SK-N-SH (cell line): ENCODE measurements at regions not wholly inside any gene's neighbourhood (a gene's known extent, or its start where the extent isn't known, plus 50 kb on each side); places are given as distances from the start of the nearest gene placed in this dataset.

Experiments used
- CTCF ChIA-PET: fragments of 300-600, 350-600 bp; formaldehyde crosslinking; extraction: SDS; loops from one replicate; lab custom pipeline; 2021; lab: Yijun Ruan, JAX
- POLR2A ChIA-PET: fragments of 350-600 bp; sonication (Branson Sonifier 250); formaldehyde crosslinking; extraction: SDS; loops from one replicate; lab custom pipeline; 2020; ENCODE audit warnings: antibody characterized with exemption, inconsistent platforms; lab: Yijun Ruan, JAX
- DNase-seq: peaks from one replicate; pipeline ENCODE4 v3.0.0; 2012
- H2AFZ ChIP-seq: fragments of 200-600 bp; sonication (generic); 2 replicates; pipeline ENCODE4 v1.8.1; 2016; ENCODE audit warnings: antibody characterized with exemption, mild to moderate bottlenecking, low read depth
- H3F3A ChIP-seq: fragments of 200-600 bp; sonication (generic); replicated peaks from 2 replicates; pipeline ENCODE3; 2016; ENCODE audit warnings: antibody characterized with exemption, mild to moderate bottlenecking; ENCODE audit not compliant: insufficient read depth
- H3K27ac ChIP-seq, 2 experiments: fragments of 200-500 bp in 1 of 2; fragments of 200-600 bp in 1 of 2; sonication (Bioruptor generic) in 1 of 2; sonication (generic), shearing (Covaris generic) in 1 of 2; 2 replicates each; pipeline versions ENCODE4 v1.5.1 to v1.6.1; 2014 to 2016; ENCODE audit warnings: low read depth in 2 of 2, inconsistent platforms in 1 of 2, low read length in 1 of 2, mild to moderate bottlenecking in 1 of 2, mixed read lengths in 1 of 2
- H3K27me3 ChIP-seq: fragments of 200-600 bp; sonication (generic), shearing (Covaris generic); 2 replicates; pipeline ENCODE4 v1.6.1; 2016; ENCODE audit warnings: mixed run types; ENCODE audit not compliant: insufficient read depth
- H3K36me3 ChIP-seq, 2 experiments: fragments of 200-500 bp in 1 of 2; fragments of 200-600 bp in 1 of 2; sonication (Bioruptor generic) in 1 of 2; sonication (generic) in 1 of 2; replicated peaks in 1 of 2; 2 replicates each; pipeline versions ENCODE3 to v1.5.1; 2014 to 2016; ENCODE audit warnings: low read length in 1 of 2, mild to moderate bottlenecking in 1 of 2; ENCODE audit not compliant: insufficient read depth in 2 of 2, control insufficient read depth in 1 of 2
- H3K4me1 ChIP-seq, 2 experiments: fragments of 200-500 bp in 1 of 2; fragments of 200-600 bp in 1 of 2; sonication (Bioruptor generic) in 1 of 2; sonication (generic), shearing (Covaris generic) in 1 of 2; 2 replicates each; pipeline versions ENCODE4 v1.5.1 to v1.6.1; 2014 to 2016; ENCODE audit warnings: low read depth in 1 of 2, low read length in 1 of 2, mixed run types in 1 of 2; ENCODE audit not compliant: insufficient read depth in 2 of 2, control insufficient read depth in 1 of 2
- H3K4me2 ChIP-seq: fragments of 200-600 bp; sonication (generic), shearing (Covaris generic); 2 replicates; pipeline ENCODE4 v1.6.1; 2017; ENCODE audit warnings: mixed run types
- H3K4me3 ChIP-seq, 2 experiments: fragments of 200-500 bp in 1 of 2; fragments of 200-600 bp in 1 of 2; sonication (Bioruptor generic) in 1 of 2; sonication (generic), shearing (Covaris generic) in 1 of 2; 2 replicates each; pipeline versions ENCODE4 v1.5.1 to v1.8.1; 2014 to 2016; ENCODE audit warnings: low read depth in 2 of 2, inconsistent platforms in 1 of 2, low read length in 1 of 2, mild to moderate bottlenecking in 1 of 2, mixed read lengths in 1 of 2, moderate library complexity in 1 of 2
- H3K79me2 ChIP-seq: fragments of 200-600 bp; sonication (generic); 2 replicates; pipeline ENCODE4 v1.8.1; 2017; ENCODE audit warnings: mild to moderate bottlenecking; ENCODE audit not compliant: insufficient read depth
- H3K9ac ChIP-seq: fragments of 200-600 bp; sonication (generic); 2 replicates; pipeline ENCODE4 v1.6.1; 2017; ENCODE audit warnings: mixed run types
- H3K9me2 ChIP-seq: fragments of 200-600 bp; sonication (generic); 2 replicates; pipeline ENCODE4 v1.6.1; 2017; ENCODE audit warnings: mixed run types
- H3K9me3 ChIP-seq: fragments of 200-600 bp; sonication (generic); 2 replicates; pipeline ENCODE4 v1.6.1; 2017; ENCODE audit warnings: mixed run types, mild to moderate bottlenecking, moderate library complexity
- H4K20me1 ChIP-seq: fragments of 200-600 bp; sonication (generic); 2 replicates; pipeline ENCODE4 v1.6.1; 2017; ENCODE audit warnings: mild to moderate bottlenecking, mixed run types; ENCODE audit not compliant: insufficient read depth
- CTCF ChIP-seq: fragments of 200-600 bp; sonication (generic); IDR thresholded peaks from 2 replicates; pipeline ENCODE4 v1.6.1; 2017; ENCODE audit warnings: antibody characterized with exemption, mild to moderate bottlenecking, moderate library complexity
- FOXJ3 ChIP-seq: sonication (generic); formaldehyde crosslinking; IDR thresholded peaks from 2 replicates; pipeline ENCODE4 v1.5.1; 2020; ENCODE audit warnings: mild to moderate bottlenecking, missing genetic modification reagents
- GATA2 ChIP-seq: sonication (generic); formaldehyde crosslinking; IDR thresholded peaks from 2 replicates; pipeline ENCODE4 v1.5.0; 2020; ENCODE audit warnings: mild to moderate bottlenecking, missing genetic modification reagents
- MXI1 ChIP-seq: IDR thresholded peaks from 2 replicates; pipeline ENCODE4 v1.6.1; 2012; ENCODE audit warnings: mild to moderate bottlenecking, low read depth, low read length, improper control_type of control experiment
- NRF1 ChIP-seq: IDR thresholded peaks from 2 replicates; pipeline ENCODE4 v1.6.1; 2012; ENCODE audit warnings: low read depth, mild to moderate bottlenecking, low read length
- POLR2AphosphoS5 ChIP-seq: IDR thresholded peaks from 2 replicates; pipeline ENCODE4 v1.6.1; 2012; ENCODE audit warnings: low read depth, low read length
- RAD21 ChIP-seq: IDR thresholded peaks from 2 replicates; pipeline ENCODE4 v1.6.1; 2012; ENCODE audit warnings: mild to moderate bottlenecking, low read length
- REST ChIP-seq: IDR thresholded peaks from 2 replicates; pipeline ENCODE4 v1.6.1; 2012; ENCODE audit warnings: mild to moderate bottlenecking, low read depth, low read length, moderate library complexity
- RFX5 ChIP-seq: IDR thresholded peaks from 2 replicates; pipeline ENCODE4 v1.6.1; 2012; ENCODE audit warnings: mild to moderate bottlenecking, improper control_type of control experiment, low read length
- RXRA ChIP-seq: IDR thresholded peaks from 2 replicates; pipeline ENCODE4 v1.4.0; 2012; ENCODE audit warnings: low read depth, mild to moderate bottlenecking, borderline replicate concordance
- ZBTB33 ChIP-seq: IDR thresholded peaks from 2 replicates; pipeline ENCODE4 v1.4.0; 2012; ENCODE audit warnings: low read depth, borderline replicate concordance
- WGBS: methylation state at CpG from one replicate; pipeline ENCODE4 v1.1.6; 2017; ENCODE audit warnings: low lambda C conversion rate; 5-methylcytosine and 5-hydroxymethylcytosine counted together

- TF ChIP-seq GATA2 (CRISPR knock-in tag) (no peak), RFX5 (no peak), NRF1 (no peak), FOXJ3 (CRISPR knock-in tag) (no peak), MXI1 (no peak), RXRA (no peak), REST (no peak)
Measured at GRCh38 chr10:52423369-52423768, 109.3 kb downstream of the DKK1 start (continued).

DNA sequence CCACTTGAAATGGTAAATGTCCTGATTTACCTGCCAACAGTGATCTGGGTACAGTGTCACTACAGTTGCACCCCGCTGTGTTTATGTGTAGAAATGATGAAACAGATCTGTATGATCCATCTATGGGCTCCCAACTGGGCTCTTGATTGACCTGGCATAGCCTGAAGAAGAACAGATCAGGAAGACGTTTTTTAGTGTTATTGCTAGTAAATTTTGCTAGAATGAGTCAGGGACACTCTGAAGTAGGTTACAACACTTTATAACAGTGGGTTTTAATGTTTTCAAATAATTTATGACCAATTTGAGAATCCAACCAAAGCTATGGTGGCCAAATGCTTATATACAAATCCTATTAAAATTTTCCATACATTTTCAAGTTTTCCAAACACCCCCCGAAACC is 110.3 kb downstream of the DKK1 start:
- H3K4me2 ChIP-seq = no peak overlapping the region
- CTCF ChIA-PET = no interaction called here
- no peaks in the 10 kb centered on the region for H3K9me2 ChIP-seq
- TF ChIP-seq RAD21 = no peak
- no peak for TF ChIP-seq ZBTB33
- no peak for TF ChIP-seq MXI1
- TF ChIP-seq CTCF = no peak
- no peak for TF ChIP-seq POLR2AphosphoS5
- TF ChIP-seq, all 33 proteins: peak for 0
- Histone ChIP-seq H2AFZ (no peak overlapping the region), H3K9ac (no peak overlapping the region), H3F3A (no peaks in the 10 kb centered on the region), H3K36me3 (no peaks in the 10 kb centered on the region), H3K4me3 (no peak overlapping the region), H3K9me3 (no peaks in the 10 kb centered on the region), H3K27ac (no peak overlapping the region), H3K79me2 (no peaks in the 10 kb centered on the region), H3K4me1 (no peaks in the 10 kb centered on the region), H4K20me1 (no peaks in the 10 kb centered on the region), H3K27me3 (no peaks in the 10 kb centered on the region)
- POLR2A ChIA-PET = no interaction called here
- DNase-seq = no peak
- WGBS = 71% methylated on average over 3 of the region's 3 CpGs
